ENCODE measurements at regions not wholly inside any gene's neighbourhood (a gene's known extent, or its start where the extent isn't known, plus 50 kb on each side); places are given as distances from the start of the nearest gene placed in this dataset.

GRCh38 chr6:137549106-137549505, 54.9 kb upstream of the OLIG3 start:
- no peaks in the 10 kb centered on the region for H3K36me3 ChIP-seq (ENCODE audit: low read depth, low read length)
- no peak for TF ChIP-seq EZH2 (IDR thresholded peaks at IDR 0.05; ENCODE audit: low read length, unreplicated experiment)
- TF ChIP-seq CTCF (conservative IDR thresholded peaks at IDR 0.05; ENCODE audit: low read depth, low read length): no peak
- no peak for TF ChIP-seq EZH2phosphoT487 (IDR thresholded peaks at IDR 0.05; ENCODE audit: borderline replicate concordance, low read length)
- H2AFZ ChIP-seq (ENCODE audit: low read length): no peak overlapping the region
- no peaks in the 10 kb centered on the region for H3K4me1 ChIP-seq (ENCODE audit: insufficient read depth, low read length)
- no peak overlapping the region for H3K9ac ChIP-seq (ENCODE audit: low read length)
- no peaks in the 10 kb centered on the region for H3K9me3 ChIP-seq (ENCODE audit: low read length)
- peaks cover 36% of the 10 kb centered on the region for H3K27me3 ChIP-seq (ENCODE audit: low read length)
- CTCF ChIA-PET: no interaction called here
- H3K4me3 ChIP-seq (ENCODE audit: low read length): no peak overlapping the region
- ATAC-seq (no peak), DNase-seq (no peak)
- H3K79me2 ChIP-seq (ENCODE audit: low read length): no peaks in the 10 kb centered on the region
- H3K4me2 ChIP-seq (ENCODE audit: low read length): no peak overlapping the region
- POLR2A ChIA-PET (ENCODE audit: unreplicated experiment): interaction anchor here (0.5 kb wide), 1 partner anchor 402 kb away, joined by 4 read pairs; no protein-coding TSS in a partner anchor
- no peak overlapping the region for H3K27ac ChIP-seq (ENCODE audit: low read length)
- H3F3A ChIP-seq (ENCODE audit: low read length, unreplicated experiment): no peaks in the 10 kb centered on the region
- no peaks in the 10 kb centered on the region for H3K9me2 ChIP-seq (replicated peaks; ENCODE audit: low read length)
- intact Hi-C loops (cut with micrococcal nuclease): no loop called here
- no TSS peak for BruUV-seq (replicated peaks)
- H4K20me1 ChIP-seq (ENCODE audit: low read length): no peaks in the 10 kb centered on the region

- intact Hi-C loops (cut with micrococcal nuclease): no loop called here
- CTCF ChIA-PET: no interaction called here
- Histone ChIP-seq H3K36me3 (ENCODE audit: low read depth, low read length) (no peaks in the 10 kb centered on the region), H2AFZ (ENCODE audit: low read length) (no peak overlapping the region), H3K9me2 (replicated peaks; ENCODE audit: low read length) (no peaks in the 10 kb centered on the region), H3K27ac (ENCODE audit: low read length) (no peak overlapping the region), H3K27me3 (ENCODE audit: low read length) (peaks cover 36% of the 10 kb centered on the region), H3F3A (ENCODE audit: low read length, unreplicated experiment) (no peaks in the 10 kb centered on the region), H3K4me2 (ENCODE audit: low read length) (no peak overlapping the region), H3K9me3 (ENCODE audit: low read length) (no peaks in the 10 kb centered on the region), H3K9ac (ENCODE audit: low read length) (no peak overlapping the region), H3K4me1 (ENCODE audit: insufficient read depth, low read length) (no peaks in the 10 kb centered on the region), H3K4me3 (ENCODE audit: low read length) (no peak overlapping the region), H3K79me2 (ENCODE audit: low read length) (no peaks in the 10 kb centered on the region), H4K20me1 (ENCODE audit: low read length) (no peaks in the 10 kb centered on the region)
- no TSS peak for BruUV-seq (replicated peaks)
- TF ChIP-seq EZH2 (IDR thresholded peaks at IDR 0.05; ENCODE audit: low read length, unreplicated experiment) (no peak), CTCF (conservative IDR thresholded peaks at IDR 0.05; ENCODE audit: low read depth, low read length) (no peak), EZH2phosphoT487 (IDR thresholded peaks at IDR 0.05; ENCODE audit: borderline replicate concordance, low read length) (no peak)
- ATAC-seq (no peak), DNase-seq (no peak)
- POLR2A ChIA-PET (ENCODE audit: unreplicated experiment): no interaction called here
Observed at GRCh38 chr6:137550535-137550934, 56.3 kb upstream of the OLIG3 start.

- POLR2A ChIA-PET (ENCODE audit: unreplicated experiment): no interaction called here
- Histone ChIP-seq H3F3A (ENCODE audit: low read length, unreplicated experiment) (no peaks in the 10 kb centered on the region), H3K9me3 (ENCODE audit: low read length) (no peaks in the 10 kb centered on the region), H3K9me2 (replicated peaks; ENCODE audit: low read length) (no peaks in the 10 kb centered on the region), H3K27ac (ENCODE audit: low read length) (no peak overlapping the region), H3K36me3 (ENCODE audit: low read depth, low read length) (no peaks in the 10 kb centered on the region), H4K20me1 (ENCODE audit: low read length) (no peaks in the 10 kb centered on the region), H3K27me3 (ENCODE audit: low read length) (peaks cover 34% of the 10 kb centered on the region), H3K4me2 (ENCODE audit: low read length) (no peak overlapping the region), H3K79me2 (ENCODE audit: low read length) (no peaks in the 10 kb centered on the region), H3K4me3 (ENCODE audit: low read length) (no peak overlapping the region), H3K4me1 (ENCODE audit: insufficient read depth, low read length) (no peaks in the 10 kb centered on the region), H3K9ac (ENCODE audit: low read length) (no peak overlapping the region), H2AFZ (ENCODE audit: low read length) (no peak overlapping the region)
- TF ChIP-seq CTCF (conservative IDR thresholded peaks at IDR 0.05; ENCODE audit: low read depth, low read length) (no peak), EZH2 (IDR thresholded peaks at IDR 0.05; ENCODE audit: low read length, unreplicated experiment) (no peak), EZH2phosphoT487 (IDR thresholded peaks at IDR 0.05; ENCODE audit: borderline replicate concordance, low read length) (no peak)
- BruUV-seq (replicated peaks): no TSS peak
- DNase-seq (no peak), ATAC-seq (no peak)
- intact Hi-C loops (cut with micrococcal nuclease): no loop called here
- CTCF ChIA-PET: no interaction called here
Observed at GRCh38 chr6:137552146-137552545, 58.0 kb upstream of the OLIG3 start.

Measured in PC-3 (cell line).